MV-4-11 (cell line): ENCODE measurements at regions not wholly inside any gene's neighbourhood (a gene's known extent, or its start where the extent isn't known, plus 50 kb on each side); places are given as distances from the start of the nearest gene placed in this dataset.

Experiments used
- DNase-seq: peaks from one replicate; lab custom pipeline; 2025; lab: John Stamatoyannopoulos, UW

DNA sequence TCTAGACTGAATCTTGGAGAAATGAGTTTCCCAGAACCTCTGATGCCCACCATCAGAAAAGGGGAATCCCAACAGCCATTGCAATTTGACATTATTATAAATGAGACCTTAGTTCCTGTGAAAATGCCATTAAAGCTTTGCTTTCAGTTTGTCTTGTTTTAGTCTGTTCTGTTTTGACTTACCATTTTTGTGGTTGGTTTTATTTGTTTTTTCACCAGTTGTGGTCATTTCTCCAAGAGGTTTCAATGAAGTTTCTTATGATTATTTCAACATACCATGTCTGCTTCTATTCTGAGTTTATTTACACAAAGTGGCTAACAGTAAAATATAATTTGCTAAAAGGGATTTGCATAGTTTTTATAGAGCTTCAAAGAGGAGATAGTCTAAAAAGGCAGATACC lies 175.0 kb upstream of the MCTP2 start:
- DNase-seq: no peak

DNA sequence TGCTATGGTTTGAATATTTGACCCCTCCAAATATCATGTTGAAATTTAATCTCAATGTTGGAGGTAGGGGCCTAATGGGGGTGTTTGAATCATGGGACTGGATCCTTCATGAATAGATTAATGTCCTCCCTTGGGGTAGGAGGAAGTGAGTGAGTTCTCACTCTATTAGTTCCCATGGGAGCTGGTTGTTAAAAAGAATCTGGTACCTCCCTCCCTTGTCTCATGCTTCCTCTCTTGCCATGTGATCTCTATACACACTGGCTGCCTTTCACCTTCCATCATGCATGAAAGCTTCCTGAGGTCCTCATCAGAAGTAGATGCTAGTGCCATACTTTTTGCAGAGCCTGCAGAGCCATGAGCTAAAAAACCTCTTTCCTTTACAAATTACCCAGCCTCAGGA lies 177.7 kb upstream of the MCTP2 start:
- DNase-seq: no peak

GRCh38 chr15:94052711-94053110 lies 178.7 kb upstream of the MCTP2 start:
- no peak for DNase-seq

GRCh38 chr15:94047566-94047965 lies 183.8 kb upstream of the MCTP2 start:
- DNase-seq: no peak

DNA sequence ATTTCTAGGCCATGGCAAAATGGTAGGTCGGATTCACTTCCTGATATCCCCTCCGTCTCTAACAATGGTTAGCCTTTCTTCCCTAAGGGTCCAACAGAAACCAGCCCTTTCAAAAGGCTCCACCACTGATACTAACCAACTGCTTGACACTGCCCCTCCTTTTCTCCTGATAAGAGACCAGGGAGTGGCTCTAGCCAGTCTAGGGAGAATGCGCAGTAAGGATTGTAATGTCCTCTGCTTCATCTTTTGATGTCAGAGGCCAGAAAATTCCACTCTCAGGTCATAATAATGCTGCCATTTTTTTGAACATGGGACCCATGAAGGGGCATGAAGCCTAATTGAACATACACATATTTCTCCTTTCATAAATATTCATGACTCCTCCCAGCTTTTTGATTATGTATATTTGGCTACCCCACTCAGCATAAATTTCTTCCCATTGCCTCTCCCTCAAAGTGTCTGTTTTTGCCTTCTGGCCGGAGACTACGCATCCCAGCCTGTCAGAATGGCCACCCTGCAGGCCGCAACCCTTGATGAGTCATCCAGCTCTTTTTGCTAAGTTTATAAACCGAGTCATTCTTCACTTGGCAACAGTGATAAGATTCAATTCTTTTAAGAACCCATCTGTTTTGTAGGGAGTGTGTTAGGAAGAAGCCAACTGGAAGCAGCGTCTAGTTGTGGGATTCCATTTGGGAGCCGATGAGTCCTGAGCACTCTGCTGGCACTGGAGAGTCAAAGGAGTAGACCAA lies 189.0 kb upstream of the MCTP2 start:
- DNase-seq: no peak

GRCh38 chr15:94041746-94042145 lies 189.6 kb upstream of the MCTP2 start:
- DNase-seq: no peak

DNA sequence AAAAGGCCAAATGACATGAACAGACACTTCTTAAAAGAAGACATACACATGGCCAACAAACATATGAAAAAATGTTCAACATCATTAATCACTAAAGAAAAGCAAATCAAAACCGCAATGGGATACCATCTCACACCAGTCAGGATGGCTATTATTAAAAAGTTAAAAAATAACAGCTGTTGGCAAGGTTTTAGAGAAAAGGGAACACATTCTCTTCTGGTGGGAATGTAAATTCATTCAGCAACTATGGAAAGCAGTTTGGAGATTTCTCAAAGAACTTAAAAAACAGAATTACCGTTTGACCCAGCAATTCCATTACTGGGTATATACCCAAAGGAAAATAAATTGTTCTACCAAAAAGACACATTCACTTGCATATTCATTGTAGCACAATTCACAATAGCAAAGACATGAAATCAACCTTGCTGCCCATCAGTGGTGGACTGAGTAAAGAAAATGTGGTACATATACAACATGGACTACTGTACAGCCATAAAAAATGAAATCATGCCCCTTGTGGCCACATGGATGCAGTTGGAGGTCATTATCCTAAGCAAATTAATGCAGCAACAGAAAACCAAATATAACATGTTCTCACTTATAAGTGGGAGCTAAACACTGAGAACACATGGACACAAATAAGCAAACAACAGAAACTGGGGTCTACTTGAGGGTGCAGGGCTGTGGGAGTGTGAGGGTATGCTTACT lies 190.7 kb upstream of the MCTP2 start:
- no peak for DNase-seq

DNA sequence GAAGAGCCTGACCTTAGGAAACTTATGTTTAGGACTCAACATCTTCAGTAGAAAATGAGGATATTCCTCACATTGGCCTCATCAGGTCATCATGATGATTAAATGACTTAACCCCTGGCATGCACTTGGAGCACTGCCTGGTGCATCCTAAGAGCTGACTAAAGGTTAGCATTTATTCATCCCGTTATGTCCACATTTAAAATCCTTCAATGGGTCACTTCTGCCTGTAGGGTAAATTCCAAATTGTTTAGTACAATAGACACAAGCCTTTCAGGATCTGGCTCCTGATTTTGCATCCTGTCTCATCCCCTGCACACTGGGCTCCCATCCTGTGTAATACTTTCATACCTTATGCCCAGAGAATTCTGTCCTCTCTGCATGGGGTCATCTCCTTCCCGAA lies 195.2 kb upstream of the MCTP2 start:
- no peak for DNase-seq

DNA sequence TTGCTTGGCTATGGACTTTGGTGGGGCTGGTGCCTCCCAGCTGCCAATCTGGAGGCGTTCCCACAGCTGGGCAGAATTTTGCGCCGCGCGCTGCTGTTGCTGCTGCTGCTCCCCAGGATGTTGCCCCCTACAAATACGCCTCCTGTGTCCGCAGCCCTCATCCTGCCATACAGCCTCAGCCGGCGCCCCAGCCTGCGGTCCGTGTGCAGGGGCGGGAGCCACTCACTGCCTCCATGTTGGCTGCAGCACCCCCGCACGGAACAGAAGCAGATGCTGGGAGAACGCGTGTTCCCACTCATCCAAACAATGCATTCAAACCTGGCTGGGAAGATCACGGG lies 197.7 kb upstream of the MCTP2 start:
- DNase-seq: no peak

DNA sequence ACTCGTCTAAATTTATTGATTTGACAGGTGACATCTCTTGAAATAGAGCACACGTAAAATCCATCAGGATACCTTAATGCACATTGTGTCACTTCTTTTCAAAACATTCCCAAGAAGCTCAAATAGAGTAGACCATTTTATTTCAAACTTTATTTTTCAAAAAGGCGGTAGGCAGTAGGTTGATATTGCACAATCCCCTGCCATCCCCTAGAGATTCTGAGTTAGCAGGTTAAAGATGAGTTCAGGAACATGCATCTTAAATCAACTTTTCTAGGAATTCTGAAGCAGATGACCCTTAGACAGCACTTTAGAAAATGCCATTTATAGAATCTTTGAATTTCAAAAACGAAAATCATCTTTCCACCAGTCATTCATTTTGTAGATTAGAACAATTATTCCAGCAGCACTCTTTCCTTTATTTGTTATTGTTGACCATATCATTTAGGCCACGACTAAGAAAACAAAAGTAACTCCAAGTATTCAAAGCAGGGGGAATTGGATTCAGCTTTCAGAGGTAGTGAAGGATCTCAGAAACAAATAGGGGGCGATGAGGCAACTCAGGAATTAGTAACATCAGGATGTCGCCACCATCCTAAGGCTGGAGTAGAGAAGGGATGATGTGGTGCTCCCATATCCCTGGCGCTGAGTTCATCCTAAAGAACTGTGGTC lies 198.2 kb upstream of the MCTP2 start:
- no peak for DNase-seq

- DNase-seq: no peak
Measured at GRCh38 chr15:94032571-94032970, 198.8 kb upstream of the MCTP2 start.

GRCh38 chr15:94031072-94031471 lies 200.3 kb upstream of the MCTP2 start:
- DNase-seq: no peak

- DNase-seq: no peak
Measured at GRCh38 chr15:94029495-94029894, 201.9 kb upstream of the MCTP2 start.

DNA sequence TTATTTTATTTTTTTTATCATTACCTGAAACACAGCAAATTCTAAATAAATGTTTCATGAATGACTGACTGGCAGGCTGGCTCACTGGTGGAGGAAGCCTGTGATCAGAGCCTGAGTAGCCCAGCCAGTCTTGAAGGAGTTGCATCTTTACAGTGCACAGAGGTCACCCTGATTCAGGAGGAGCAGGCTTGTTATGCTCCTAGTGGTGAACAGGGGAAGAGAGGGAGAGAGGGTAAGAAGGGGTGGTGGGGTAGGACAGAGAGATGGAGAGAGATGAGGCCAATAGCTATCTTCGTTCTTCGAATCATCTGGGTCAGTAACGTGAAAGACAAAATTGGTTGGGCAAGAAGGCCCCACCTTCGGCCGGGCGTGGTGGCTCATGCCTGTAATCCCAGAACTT lies 202.6 kb upstream of the MCTP2 start:
- DNase-seq: no peak

DNA sequence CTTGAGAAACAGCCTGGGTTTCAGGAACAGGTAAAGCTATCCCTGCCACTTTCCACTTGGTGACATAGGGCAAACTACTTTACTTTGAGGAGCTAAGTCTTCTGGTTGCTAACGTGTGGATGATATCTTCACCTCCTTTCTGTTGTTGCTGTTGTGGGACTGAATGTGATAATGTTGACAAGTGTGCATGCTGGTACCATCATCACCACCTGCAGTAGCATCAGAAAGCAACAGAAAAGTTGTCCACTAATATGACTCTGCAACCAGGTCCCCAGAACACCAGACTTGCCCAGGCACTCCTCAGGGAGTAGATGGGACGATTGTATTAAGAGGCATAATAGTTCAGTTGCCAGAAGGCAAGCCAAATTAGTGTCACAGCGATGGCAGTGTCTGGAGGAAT lies 203.2 kb upstream of the MCTP2 start:
- no peak for DNase-seq

- no peak for DNase-seq
Measured at GRCh38 chr15:94027581-94027980, 203.8 kb upstream of the MCTP2 start.

DNA sequence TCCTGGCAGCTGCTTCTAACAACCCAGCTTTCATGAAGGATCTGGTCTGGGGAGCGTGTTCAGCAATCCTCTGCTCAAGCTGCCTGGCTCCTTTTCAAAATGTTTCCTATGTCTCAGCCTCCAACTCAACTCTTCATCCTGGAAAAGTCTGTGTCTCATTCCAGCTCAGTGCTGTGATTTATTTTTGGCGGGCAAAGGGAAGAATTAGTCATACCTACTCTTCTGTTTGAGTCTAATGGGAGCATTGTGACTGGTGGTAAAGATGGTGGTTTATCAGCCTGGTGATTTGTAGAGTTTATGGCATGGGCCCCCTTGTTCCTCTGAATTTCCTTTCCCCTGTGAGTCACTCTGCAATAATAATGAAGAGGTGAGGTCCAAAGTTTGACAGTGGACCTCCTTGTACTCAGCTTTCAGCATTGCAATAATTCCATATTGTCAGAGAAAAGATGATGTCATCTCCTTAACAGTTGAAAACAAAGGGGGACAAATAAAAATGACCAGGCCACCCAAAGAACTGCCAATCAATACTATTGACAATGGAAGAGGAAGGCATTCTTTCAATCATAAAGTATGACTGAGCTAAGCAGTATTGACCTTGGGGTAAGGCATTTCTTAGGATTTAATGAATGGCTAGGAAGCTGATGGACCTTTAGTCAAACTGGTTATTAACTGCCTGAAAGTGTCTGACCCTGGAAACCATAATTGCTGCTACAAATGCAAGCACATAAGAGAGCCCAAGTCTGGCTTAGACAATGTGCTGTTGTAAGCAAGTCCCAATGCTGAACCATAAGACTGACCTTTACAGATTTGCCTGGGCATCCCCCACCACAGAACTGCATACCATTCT lies 204.7 kb upstream of the MCTP2 start:
- DNase-seq: no peak

DNA sequence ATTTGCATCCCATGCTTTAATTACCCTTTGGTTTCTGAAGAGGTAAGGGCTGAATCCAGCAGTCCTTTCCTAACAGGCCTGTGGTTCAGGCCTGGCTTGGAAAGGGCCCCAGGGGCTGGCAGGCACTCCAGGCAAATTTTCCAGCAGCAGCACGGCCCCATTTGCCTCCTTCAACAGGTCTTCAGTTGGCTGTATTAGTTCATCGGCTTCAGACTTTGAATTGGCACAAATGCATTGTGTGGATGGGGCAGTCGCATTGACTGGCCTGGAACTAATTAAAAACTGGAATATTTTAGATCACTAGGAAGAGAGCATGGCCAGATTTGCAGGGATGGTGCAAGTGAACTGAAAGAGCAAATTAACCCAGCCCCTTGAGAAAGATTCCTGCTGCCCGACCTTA lies 207.8 kb upstream of the MCTP2 start:
- DNase-seq: no peak

DNA sequence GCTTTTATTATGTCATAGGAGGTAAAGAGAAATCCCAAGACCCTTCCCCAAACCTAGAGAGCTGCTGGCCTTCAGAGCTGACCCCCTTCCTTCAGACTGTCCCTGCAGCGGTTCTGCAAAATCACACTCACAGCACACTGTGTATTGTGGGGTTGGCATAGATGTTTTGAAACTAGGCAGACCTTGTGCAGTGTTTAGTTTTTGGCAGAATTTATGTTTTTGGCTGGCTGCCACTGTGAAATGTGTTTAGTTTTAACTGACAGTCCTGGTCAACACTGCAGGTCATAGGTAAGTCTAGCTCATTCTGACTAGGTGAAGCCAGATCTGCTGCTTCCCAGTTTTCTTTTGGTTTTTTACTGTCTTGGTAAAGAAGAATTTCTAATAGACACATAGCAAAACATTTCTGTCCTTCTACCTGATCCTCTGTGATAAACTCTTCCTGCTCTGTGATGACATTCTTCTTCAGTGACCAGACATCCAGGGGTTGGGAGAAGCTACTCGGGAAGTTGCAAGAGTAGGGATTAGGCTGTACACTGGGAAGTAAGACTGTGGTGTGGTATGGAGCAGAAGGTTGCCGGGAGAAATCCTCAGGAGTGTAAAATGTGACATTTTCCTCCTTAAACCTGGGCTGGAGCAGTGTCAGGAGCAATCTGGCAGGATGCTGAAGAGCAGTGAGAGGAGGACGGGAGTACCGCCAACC lies 209.6 kb upstream of the MCTP2 start:
- DNase-seq: no peak

DNA sequence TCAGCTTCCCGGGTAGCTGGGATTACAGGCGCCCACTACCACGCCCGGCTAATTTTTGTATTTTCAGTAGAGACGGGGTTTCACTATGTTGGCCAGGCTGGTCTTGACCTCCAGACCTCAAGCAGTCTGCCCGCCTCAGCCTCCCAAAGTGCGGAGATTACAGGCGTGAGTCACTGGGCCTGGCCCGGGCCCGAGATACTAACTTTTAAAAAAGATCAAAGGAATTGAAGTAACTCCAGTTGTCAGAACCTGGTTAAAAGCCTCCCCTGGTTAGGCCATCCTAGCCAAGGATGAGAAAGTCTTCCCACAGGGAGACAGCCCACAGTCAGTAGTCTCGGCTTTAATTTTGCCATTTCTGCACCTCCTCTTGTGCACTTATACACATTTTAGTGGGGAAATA lies 212.3 kb upstream of the MCTP2 start:
- DNase-seq: no peak

DNA sequence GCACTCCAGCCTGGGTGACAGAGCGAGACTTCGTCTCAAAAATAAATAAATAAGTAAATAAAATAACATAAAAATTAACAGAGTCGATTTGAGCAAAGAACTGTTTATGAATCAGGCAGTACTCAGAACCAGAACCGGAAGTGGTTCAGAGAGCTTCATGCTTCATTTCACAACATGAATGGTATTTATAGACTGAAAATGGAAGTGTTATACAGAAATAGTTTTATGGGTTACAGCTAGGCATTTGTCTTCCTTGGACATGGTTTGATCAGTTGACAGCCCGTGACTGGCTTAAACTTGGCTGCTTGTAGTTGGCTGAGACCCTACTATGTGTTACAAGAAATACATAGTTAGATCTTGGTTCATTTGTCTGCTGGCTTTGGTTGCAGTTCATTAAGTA lies 216.0 kb upstream of the MCTP2 start:
- DNase-seq: peak; percentile 49
